Muscle layer of colon (tissue), 2 donors: ENCODE measurements at regions not wholly inside any gene's neighbourhood (a gene's known extent, or its start where the extent isn't known, plus 50 kb on each side); places are given as distances from the start of the nearest gene placed in this dataset.
"Not testable (repeated sequence)": the region's sequence is repeated elsewhere in the genome, so short reads cannot be mapped to it uniquely, and the experiment has no call there.

Experiments used
- H3K27ac ChIP-seq: one replicate; pipeline ENCODE4 v1.7.0; 2013; ENCODE audit warnings: low read depth, mild to moderate bottlenecking, low read length, moderate library complexity
- H3K27me3 ChIP-seq, 2 donors: one replicate each; pipeline ENCODE4 v1.7.0; 2013; ENCODE audit warnings: low read length in 2 of 2, mild to moderate bottlenecking in 2 of 2; ENCODE audit not compliant: insufficient read depth in 2 of 2, control insufficient read depth in 1 of 2
- H3K36me3 ChIP-seq: one replicate; pipeline ENCODE4 v1.7.0; 2013; ENCODE audit warnings: mild to moderate bottlenecking, low read length; ENCODE audit not compliant: insufficient read depth
- H3K4me1 ChIP-seq: one replicate; pipeline ENCODE4 v1.7.0; 2013; ENCODE audit warnings: mild to moderate bottlenecking, low read length; ENCODE audit not compliant: insufficient read depth
- H3K4me3 ChIP-seq, 2 donors: one replicate each; pipeline ENCODE4 v1.7.0; 2013; ENCODE audit warnings: low read length in 2 of 2, low read depth in 1 of 2, mild to moderate bottlenecking in 1 of 2, moderate library complexity in 1 of 2
- H3K9ac ChIP-seq: one replicate; pipeline ENCODE4 v1.7.0; 2013; ENCODE audit warnings: low read length
- H3K9me3 ChIP-seq: one replicate; pipeline ENCODE4 v1.7.0; 2013; ENCODE audit warnings: mild to moderate bottlenecking, low read length
- donor health status: abdominal sarcoma.
- donor health status: Adenocarcinoma of cecum.

DNA sequence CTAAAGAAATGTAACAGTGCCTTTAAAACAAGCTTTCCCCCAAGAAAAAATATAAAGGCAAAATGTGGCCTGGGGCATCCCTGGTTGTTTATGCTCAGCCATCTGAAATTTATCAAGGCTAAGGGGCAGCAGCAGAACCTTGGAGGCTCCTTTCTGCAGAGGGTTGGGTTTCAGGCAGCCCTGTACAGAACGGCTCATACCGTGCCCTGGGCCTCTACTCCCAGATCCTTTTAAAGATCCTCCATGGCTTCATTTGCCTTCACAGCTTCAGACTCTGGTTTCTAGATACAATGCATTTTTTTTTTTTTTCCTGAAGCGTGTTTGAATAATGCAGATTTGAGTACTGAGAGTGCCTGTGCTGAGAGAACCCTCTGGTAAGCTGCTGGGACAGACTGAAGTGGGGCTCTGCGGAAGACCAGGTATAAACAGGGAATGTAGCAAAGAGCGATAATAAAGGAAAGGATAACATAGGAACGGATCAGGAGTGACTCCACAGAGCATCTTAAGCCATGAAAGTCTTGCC is 172.7 kb downstream of the DIRAS2 start:
- no peaks in the 10 kb centered on the region for H3K36me3 ChIP-seq
- no peaks in the 10 kb centered on the region for H3K4me1 ChIP-seq

DNA sequence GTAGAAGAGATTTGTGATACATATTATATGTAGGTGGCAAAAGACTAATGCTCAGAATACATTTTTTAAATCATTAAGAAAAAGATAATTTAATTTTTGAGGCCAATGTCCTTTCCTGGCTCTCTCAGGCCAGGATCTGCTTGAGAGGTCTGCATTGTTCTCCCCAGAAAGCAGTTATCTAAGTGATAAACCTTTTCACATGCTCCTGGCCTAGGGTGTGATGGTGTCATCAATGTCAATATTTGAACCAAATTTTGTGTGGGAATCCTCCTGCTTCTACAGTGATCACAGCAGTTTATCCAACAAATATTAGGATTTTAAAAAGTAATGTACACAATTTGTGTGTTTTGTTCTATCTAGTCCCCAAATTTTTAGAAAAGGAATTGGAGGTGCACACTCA is 166.6 kb downstream of the DIRAS2 start:
- Histone ChIP-seq H3K27ac (no peak overlapping the region), H3K9ac (no peak overlapping the region), H3K4me3 (no peak overlapping the region), H3K27me3 (no peaks in the 10 kb centered on the region), H3K4me1 (no peaks in the 10 kb centered on the region), H3K36me3 (no peaks in the 10 kb centered on the region), H3K9me3 (no peaks in the 10 kb centered on the region)

More for the DNA sequence above, 172.7 kb downstream of the DIRAS2 start:
- Histone ChIP-seq H3K9ac (no peak overlapping the region), H3K9me3 (no peaks in the 10 kb centered on the region), H3K4me3 (no peak overlapping the region), H3K27me3 (no peaks in the 10 kb centered on the region), H3K27ac (no peak overlapping the region)

DNA sequence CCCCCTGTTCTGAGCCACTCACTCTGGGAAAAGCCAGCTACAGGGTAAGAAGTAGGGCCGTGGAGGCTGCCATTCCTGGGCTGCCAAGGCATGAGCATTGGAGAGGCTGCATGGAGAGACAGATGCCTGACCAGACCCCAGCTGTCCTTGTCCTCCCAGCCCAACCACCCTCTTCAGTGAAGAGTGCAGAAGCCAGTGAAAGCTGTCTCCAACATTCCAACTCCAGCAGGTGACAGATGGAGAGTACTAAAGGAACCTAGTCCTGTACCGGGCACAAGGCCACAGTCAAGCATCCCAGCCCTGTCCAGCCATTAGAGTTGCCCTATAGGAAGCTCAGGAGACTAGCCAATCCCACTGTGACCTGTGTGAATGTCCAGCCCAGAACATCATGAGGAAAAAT is 165.1 kb downstream of the DIRAS2 start:
- no peak overlapping the region for H3K9ac ChIP-seq
- no peaks in the 10 kb centered on the region for H3K9me3 ChIP-seq
- H3K4me1 ChIP-seq, result no peaks in the 10 kb centered on the region
- no peak overlapping the region for H3K27ac ChIP-seq
- H3K27me3 ChIP-seq, result no peaks in the 10 kb centered on the region
- no peaks in the 10 kb centered on the region for H3K36me3 ChIP-seq
- no peak overlapping the region for H3K4me3 ChIP-seq

DNA sequence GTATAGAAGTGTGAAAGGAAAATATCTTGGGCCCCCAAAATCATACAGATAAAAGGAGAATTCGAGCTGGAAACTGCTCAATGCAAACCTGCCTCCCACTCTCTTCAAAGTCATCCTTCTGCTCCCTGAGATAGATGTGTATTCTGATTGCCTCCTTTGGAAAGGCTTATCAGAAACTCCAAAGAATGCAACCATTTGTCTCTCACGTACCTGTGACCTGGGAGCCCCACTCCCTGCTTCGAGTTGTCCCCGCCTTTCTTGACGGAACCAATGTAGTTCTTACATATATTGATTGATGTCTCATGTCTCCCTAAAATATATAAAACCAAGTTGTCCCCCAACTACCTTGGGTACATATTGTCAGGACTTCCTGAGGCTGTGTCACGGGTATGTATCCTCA is 163.8 kb downstream of the DIRAS2 start:
- H3K9ac ChIP-seq, result no peak overlapping the region
- H3K27ac ChIP-seq, result no peak overlapping the region

DNA sequence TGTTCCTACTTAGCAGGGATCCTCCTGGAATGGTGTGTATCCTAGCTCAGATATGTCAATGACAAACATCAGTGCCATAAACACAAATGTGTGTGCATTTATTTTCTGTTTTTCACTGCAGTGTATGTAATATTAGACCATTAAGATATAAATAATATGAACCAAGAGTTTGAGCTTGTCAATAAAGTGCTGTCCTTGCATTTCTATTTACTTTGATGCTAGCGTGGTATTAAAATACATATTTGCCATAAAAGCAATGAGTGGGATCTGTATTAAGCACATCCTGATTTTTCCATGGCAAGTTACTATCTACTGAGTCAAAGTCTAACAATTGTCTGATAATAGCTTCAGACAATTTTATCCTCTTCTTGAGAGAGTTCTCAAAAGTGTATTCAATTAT is 157.6 kb downstream of the DIRAS2 start:
- H3K27ac ChIP-seq, result no peak overlapping the region
- no peak overlapping the region for H3K4me3 ChIP-seq
- peaks cover 7% of the 10 kb centered on the region for H3K9me3 ChIP-seq
- H3K27me3 ChIP-seq, result no peaks in the 10 kb centered on the region
- no peak overlapping the region for H3K9ac ChIP-seq
- no peaks in the 10 kb centered on the region for H3K4me1 ChIP-seq
- no peaks in the 10 kb centered on the region for H3K36me3 ChIP-seq

More for the DNA sequence above, 163.8 kb downstream of the DIRAS2 start:
- no peaks in the 10 kb centered on the region for H3K36me3 ChIP-seq
- no peak overlapping the region for H3K4me3 ChIP-seq
- H3K27me3 ChIP-seq, result no peaks in the 10 kb centered on the region
- H3K4me1 ChIP-seq, result no peaks in the 10 kb centered on the region
- no peaks in the 10 kb centered on the region for H3K9me3 ChIP-seq

DNA sequence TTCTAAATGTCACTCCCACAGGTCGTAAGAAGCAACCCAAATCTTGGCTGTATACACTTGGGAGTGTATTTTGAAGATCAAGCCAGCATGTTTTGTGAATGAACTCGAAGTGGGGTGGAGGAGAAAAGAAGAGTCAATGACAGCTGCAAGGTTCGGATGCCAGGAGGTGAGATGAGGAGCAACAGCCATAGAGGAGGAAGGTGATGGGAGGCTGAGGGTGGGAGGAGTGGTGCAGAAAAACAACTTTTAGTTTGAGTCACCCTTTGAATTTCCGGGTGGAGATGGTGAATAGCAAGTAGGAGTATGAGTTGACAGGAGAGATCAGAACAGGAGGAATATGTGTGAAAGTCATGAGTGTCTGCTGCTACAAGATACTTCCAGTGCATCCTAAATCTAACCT is 153.6 kb downstream of the DIRAS2 start:
- Histone ChIP-seq H3K27me3 (no peaks in the 10 kb centered on the region), H3K9me3 (peaks cover 12% of the 10 kb centered on the region), H3K4me1 (no peaks in the 10 kb centered on the region), H3K9ac (no peak overlapping the region), H3K4me3 (no peak overlapping the region), H3K27ac (no peak overlapping the region), H3K36me3 (no peaks in the 10 kb centered on the region)

DNA sequence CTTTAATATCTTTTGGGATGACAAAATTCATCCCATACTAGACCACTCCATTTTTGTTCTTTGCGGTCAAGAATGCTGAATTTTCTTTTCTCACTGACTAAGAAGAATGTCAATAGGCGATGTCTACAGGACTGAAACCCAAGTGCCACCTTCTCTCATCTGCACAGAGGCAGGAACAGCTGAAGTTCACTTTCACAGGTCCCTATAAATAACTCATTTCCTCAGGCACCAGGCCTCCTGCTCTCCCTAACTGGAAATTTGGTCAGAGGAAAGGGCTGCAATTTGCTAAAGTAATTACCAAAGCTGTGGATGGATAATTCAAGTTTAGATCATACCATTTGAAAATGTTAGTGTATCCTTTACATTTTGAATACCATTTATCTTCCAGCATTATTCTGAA is 142.9 kb downstream of the DIRAS2 start:
- Histone ChIP-seq H3K36me3 (no peaks in the 10 kb centered on the region), H3K9me3 (no peaks in the 10 kb centered on the region), H3K27ac (no peak overlapping the region), H3K9ac (no peak overlapping the region), H3K4me1 (no peaks in the 10 kb centered on the region), H3K27me3 (no peaks in the 10 kb centered on the region), H3K4me3 (no peak overlapping the region)

DNA sequence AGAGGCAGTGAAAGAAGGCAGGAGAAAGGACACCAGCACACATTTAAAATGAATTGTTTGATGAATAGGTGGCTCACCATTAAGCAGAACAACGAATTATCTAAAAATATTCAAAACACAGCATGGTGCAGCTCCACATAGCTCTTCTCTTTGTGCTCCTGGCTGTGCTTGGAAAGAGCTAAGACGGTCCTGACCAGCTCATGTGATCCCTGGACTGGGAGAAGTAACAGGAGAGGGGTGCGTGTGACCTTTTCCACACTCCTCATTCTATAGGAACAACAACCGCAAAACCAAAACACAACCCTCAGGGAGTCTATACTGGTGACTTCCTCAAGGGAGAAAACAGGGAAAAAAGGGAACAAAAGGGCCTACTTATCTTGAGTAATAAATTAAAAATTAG is 140.5 kb downstream of the DIRAS2 start:
- H3K9me3 ChIP-seq, result no peaks in the 10 kb centered on the region
- no peaks in the 10 kb centered on the region for H3K4me1 ChIP-seq
- H3K36me3 ChIP-seq, result no peaks in the 10 kb centered on the region
- no peaks in the 10 kb centered on the region for H3K27me3 ChIP-seq
- H3K9ac ChIP-seq, result no peak overlapping the region
- no peak overlapping the region for H3K4me3 ChIP-seq
- no peak overlapping the region for H3K27ac ChIP-seq

DNA sequence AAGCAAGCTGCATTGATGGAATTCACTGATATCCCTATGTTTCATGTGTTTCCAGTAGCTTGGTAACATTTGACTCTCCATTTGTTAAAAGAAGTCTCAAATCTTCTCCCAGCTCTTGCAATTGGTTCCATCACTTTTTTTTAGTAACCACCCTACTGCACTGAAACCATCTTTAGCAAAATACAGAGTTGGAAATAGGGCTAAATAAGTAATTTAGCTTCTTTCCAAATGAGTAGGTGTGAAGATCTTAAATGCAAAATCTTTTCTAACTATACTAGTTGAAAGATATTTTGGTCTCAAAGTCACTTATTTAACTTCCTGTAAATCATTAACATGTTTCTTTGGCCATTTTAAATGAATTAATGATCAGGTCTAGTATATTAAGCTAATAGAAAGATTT is 138.1 kb downstream of the DIRAS2 start:
- no peak overlapping the region for H3K9ac ChIP-seq
- H3K27me3 ChIP-seq, result no peaks in the 10 kb centered on the region
- H3K9me3 ChIP-seq, result no peaks in the 10 kb centered on the region
- no peaks in the 10 kb centered on the region for H3K36me3 ChIP-seq
- no peak overlapping the region for H3K27ac ChIP-seq
- no peak overlapping the region for H3K4me3 ChIP-seq
- no peaks in the 10 kb centered on the region for H3K4me1 ChIP-seq

DNA sequence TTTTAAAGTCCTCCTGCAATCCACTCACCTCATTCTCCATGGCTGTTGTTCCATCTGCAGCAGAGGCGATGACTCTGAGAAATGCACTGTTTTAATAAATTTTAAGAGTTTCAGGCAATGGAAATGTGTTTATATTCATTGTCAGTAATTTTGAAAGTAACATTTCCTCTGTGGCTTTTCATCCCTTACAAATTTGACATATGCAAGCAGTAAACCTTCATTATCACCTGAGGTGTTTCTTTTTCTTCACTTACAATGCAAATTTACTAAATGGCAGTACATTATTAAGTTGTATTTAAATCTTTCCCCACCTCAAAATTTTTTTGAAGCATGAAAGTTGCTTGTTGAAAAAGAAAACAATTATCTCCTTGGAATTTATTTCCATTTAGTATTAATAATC is 136.9 kb downstream of the DIRAS2 start:
- Histone ChIP-seq H3K4me3 (no peak overlapping the region), H3K27ac (no peak overlapping the region), H3K9me3 (no peaks in the 10 kb centered on the region), H3K36me3 (no peaks in the 10 kb centered on the region), H3K9ac (no peak overlapping the region), H3K27me3 (no peaks in the 10 kb centered on the region), H3K4me1 (no peaks in the 10 kb centered on the region)

DNA sequence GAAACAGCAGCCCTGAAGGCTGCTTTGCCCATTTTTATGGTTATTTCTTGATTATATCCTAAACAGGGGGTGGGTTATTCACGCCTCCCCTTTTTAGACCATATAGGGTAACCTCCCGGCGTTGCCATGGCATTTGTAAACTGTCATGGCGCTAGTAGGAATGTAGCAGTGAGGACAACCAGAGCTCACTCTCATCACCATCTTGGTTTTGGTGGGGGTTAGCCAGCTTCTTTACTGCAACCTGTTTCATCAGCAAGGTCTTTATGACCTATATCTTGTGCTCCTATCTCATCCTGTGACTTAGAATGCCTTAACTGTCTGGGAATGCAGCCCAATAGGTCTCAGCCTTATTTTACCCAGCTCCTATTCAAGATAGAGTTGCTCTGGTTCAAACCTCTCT is 136.2 kb downstream of the DIRAS2 start:
- not testable (repeated sequence) for H3K36me3 ChIP-seq, H3K4me3 ChIP-seq, H3K4me1 ChIP-seq

DNA sequence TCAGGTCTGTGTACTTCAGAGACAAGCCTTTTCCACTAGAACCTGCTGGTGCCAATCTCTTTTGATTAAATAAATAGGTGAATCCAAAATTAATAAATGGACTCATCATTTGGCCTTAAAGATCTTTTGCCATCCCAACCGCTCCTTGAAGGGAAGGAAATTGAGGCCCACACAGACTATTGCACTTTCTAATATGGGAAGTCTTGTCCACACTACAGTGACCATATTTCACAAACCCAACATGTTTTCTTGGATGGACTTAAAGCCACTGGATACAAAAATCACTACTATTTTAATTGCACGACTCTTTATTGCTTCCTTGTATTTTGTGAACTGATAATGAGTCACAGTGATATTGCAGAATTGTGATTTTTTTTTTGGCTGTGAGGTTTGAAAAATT is 135.0 kb downstream of the DIRAS2 start:
- Histone ChIP-seq H3K36me3 (no peaks in the 10 kb centered on the region), H3K4me1 (no peaks in the 10 kb centered on the region), H3K27ac (no peak overlapping the region), H3K9me3 (no peaks in the 10 kb centered on the region), H3K9ac (no peak overlapping the region), H3K4me3 (no peak overlapping the region), H3K27me3 (no peaks in the 10 kb centered on the region)

More for the DNA sequence above, 136.2 kb downstream of the DIRAS2 start:
- not testable (repeated sequence) for H3K27ac ChIP-seq, H3K9ac ChIP-seq, H3K27me3 ChIP-seq, H3K9me3 ChIP-seq
